H1 (cell line): ENCODE measurements at regions not wholly inside any gene's neighbourhood (a gene's known extent, or its start where the extent isn't known, plus 50 kb on each side); places are given as distances from the start of the nearest gene placed in this dataset.

Experiments
- CTCF ChIA-PET: fragments of 300-600 bp; sonication (Branson Sonifier 250); formaldehyde crosslinking; loops from one replicate; lab custom pipeline; 2021; ENCODE audit not compliant: partially characterized antibody; lab: Charles Lee
- POLR2A ChIA-PET: fragments of 300-600 bp; sonication (Branson Sonifier 250); formaldehyde crosslinking; loops from one replicate; lab custom pipeline; 2021; ENCODE audit warnings: inconsistent platforms; ENCODE audit not compliant: partially characterized antibody; lab: Charles Lee
- DNase-seq, 2 experiments: peaks; one replicate each; pipeline versions ENCODE4 v3.0.0 to v3.0.0-alpha.2; 2010 to 2022; ENCODE audit warnings: low spot score in 2 of 2, low read depth in 1 of 2, mixed read lengths in 1 of 2
- FAIRE-seq: peaks from 2 replicates; lab custom pipeline; 2011; peaks lifted over from hg19 to GRCh38; lab: Jason Lieb, UNC
- H2AFZ ChIP-seq: 2 replicates; pipeline ENCODE4 v1.8.1; 2012; ENCODE audit warnings: low read length, inconsistent platforms
- H2AK5ac ChIP-seq: 2 replicates; pipeline ENCODE4 v1.6.1; 2013; ENCODE audit warnings: low read depth, low read length
- H2BK120ac ChIP-seq: replicated peaks from 2 replicates; pipeline ENCODE3; 2013; ENCODE audit warnings: low read depth, low read length, inconsistent platforms
- H2BK12ac ChIP-seq: 2 replicates; pipeline ENCODE4 v1.6.1; 2013; ENCODE audit warnings: low read depth, low read length
- H2BK15ac ChIP-seq: 2 replicates; pipeline ENCODE4 v1.6.1; 2013; ENCODE audit warnings: low read length
- H2BK20ac ChIP-seq: 2 replicates; pipeline ENCODE4 v1.6.1; 2013; ENCODE audit warnings: low read length
- H2BK5ac ChIP-seq: 2 replicates; pipeline ENCODE4 v1.6.1; 2013; ENCODE audit warnings: low read depth, low read length
- H3K14ac ChIP-seq: 2 replicates; pipeline ENCODE4 v1.6.1; 2013; ENCODE audit warnings: inconsistent platforms; ENCODE audit not compliant: insufficient read length
- H3K18ac ChIP-seq: 2 replicates; pipeline ENCODE4 v1.6.1; 2013; ENCODE audit warnings: low read length; ENCODE audit errors: extremely low read depth
- H3K23ac ChIP-seq: 2 replicates; pipeline ENCODE4 v1.6.1; 2013; ENCODE audit warnings: inconsistent platforms; ENCODE audit not compliant: insufficient read length
- H3K23me2 ChIP-seq: 2 replicates; pipeline ENCODE4 v1.6.1; 2013; ENCODE audit warnings: low read depth, low read length
- H3K27ac ChIP-seq: 2 replicates; pipeline ENCODE4 v1.6.1; 2011; ENCODE audit warnings: low read depth, low read length, inconsistent platforms
- H3K27me3 ChIP-seq, 4 experiments: replicated peaks in 1 of 4; 1 replicate in 1 of 4; 2 replicates in 3 of 4; pipeline versions ENCODE4 v1.6.1 to v1.8.1; 2011 to 2013; ENCODE audit warnings: low read length in 3 of 4, mild to moderate bottlenecking in 3 of 4, inconsistent platforms in 2 of 4, mixed read lengths in 2 of 4, moderate library complexity in 1 of 4; ENCODE audit not compliant: control insufficient read depth in 3 of 4, insufficient read depth in 3 of 4; ENCODE audit errors: extremely low read depth in 1 of 4
- H3K36me3 ChIP-seq, 4 experiments: 2 replicates each; pipeline versions ENCODE4 v1.6.1 to v1.8.1; 2011 to 2013; ENCODE audit warnings: mild to moderate bottlenecking in 4 of 4, low read length in 3 of 4, moderate library complexity in 2 of 4, control low read depth in 1 of 4, inconsistent platforms in 1 of 4; ENCODE audit not compliant: insufficient read depth in 4 of 4, control insufficient read depth in 2 of 4
- H3K4ac ChIP-seq: replicated peaks from 2 replicates; pipeline ENCODE3; 2013; ENCODE audit warnings: low read length, low read depth, mixed read lengths, inconsistent platforms; ENCODE audit not compliant: insufficient read length
- H3K4me1 ChIP-seq, 4 experiments: replicated peaks in 1 of 4; 1 replicate in 1 of 4; 2 replicates in 3 of 4; pipeline versions ENCODE4 v1.6.1 to v1.8.1; 2011 to 2013; ENCODE audit warnings: low read length in 3 of 4, inconsistent platforms in 2 of 4, mixed read lengths in 1 of 4; ENCODE audit not compliant: insufficient read depth in 4 of 4, control insufficient read depth in 3 of 4
- H3K4me2 ChIP-seq, 2 experiments: 2 replicates each; pipeline versions ENCODE4 v1.6.1 to v1.8.1; 2011 to 2013; ENCODE audit warnings: low read depth in 2 of 2, low read length in 2 of 2, control low read depth in 1 of 2, inconsistent platforms in 1 of 2, mild to moderate bottlenecking in 1 of 2; ENCODE audit not compliant: insufficient read depth in 1 of 2
- H3K4me3 ChIP-seq, 4 experiments: fragments of 200-600, 300-600 bp in 1 of 4; sonication (generic), shearing (Covaris generic), sonication (Bioruptor Twin) in 1 of 4; 2 replicates each; pipeline versions ENCODE4 v1.5.1 to v1.8.1; 2011 to 2016; ENCODE audit warnings: low read length in 4 of 4, low read depth in 3 of 4, control low read depth in 2 of 4, inconsistent platforms in 2 of 4, mild to moderate bottlenecking in 2 of 4, mixed read lengths in 1 of 4, moderate library complexity in 1 of 4; ENCODE audit not compliant: insufficient read depth in 2 of 4; ENCODE audit errors: extremely low read depth in 1 of 4
- H3K56ac ChIP-seq: replicated peaks from 2 replicates; pipeline ENCODE3; 2013; ENCODE audit warnings: low read depth, mild to moderate bottlenecking, mixed read lengths, low read length, inconsistent platforms; ENCODE audit not compliant: insufficient read length
- H3K79me1 ChIP-seq: 2 replicates; pipeline ENCODE4 v1.6.1; 2013; ENCODE audit warnings: low read depth, low read length, control low read depth
- H3K79me2 ChIP-seq, 2 experiments: 2 replicates each; pipeline versions ENCODE4 v1.6.1 to v1.8.1; 2012 to 2013; ENCODE audit warnings: low read length in 2 of 2, mild to moderate bottlenecking in 2 of 2, inconsistent platforms in 1 of 2; ENCODE audit not compliant: insufficient read depth in 2 of 2, control insufficient read depth in 1 of 2
- H3K9ac ChIP-seq, 4 experiments: replicated peaks in 1 of 4; 1 replicate in 1 of 4; 2 replicates in 3 of 4; pipeline versions ENCODE4 v1.6.1 to v1.8.1; 2011 to 2013; ENCODE audit warnings: low read depth in 3 of 4, low read length in 3 of 4, control low read depth in 2 of 4, mild to moderate bottlenecking in 2 of 4, moderate library complexity in 2 of 4, inconsistent platforms in 1 of 4; ENCODE audit errors: extremely low read depth in 1 of 4
- H3K9me3 ChIP-seq, 2 experiments: 2 replicates each; pipeline versions ENCODE4 v1.6.1 to v1.8.1; 2012 to 2013; ENCODE audit warnings: mild to moderate bottlenecking in 2 of 2, moderate library complexity in 2 of 2, control low read depth in 1 of 2, inconsistent platforms in 1 of 2, low read depth in 1 of 2, low read length in 1 of 2, mixed read lengths in 1 of 2; ENCODE audit not compliant: insufficient read depth in 2 of 2
- H4K20me1 ChIP-seq, 2 experiments: replicated peaks in 1 of 2; 2 replicates each; pipeline versions ENCODE3 to v1.8.1; 2011 to 2013; ENCODE audit warnings: inconsistent platforms in 2 of 2, low read length in 2 of 2, mild to moderate bottlenecking in 1 of 2; ENCODE audit not compliant: insufficient read depth in 2 of 2, control insufficient read depth in 1 of 2
- H4K5ac ChIP-seq: 2 replicates; pipeline ENCODE4 v1.6.1; 2013; ENCODE audit warnings: low read length, low read depth, mixed read lengths, inconsistent platforms; ENCODE audit not compliant: insufficient read length
- H4K8ac ChIP-seq: 2 replicates; pipeline ENCODE4 v1.8.0; 2013; ENCODE audit warnings: mild to moderate bottlenecking, moderate library complexity, low read length, inconsistent platforms; ENCODE audit not compliant: insufficient read depth; ENCODE audit errors: extremely low read depth
- H4K91ac ChIP-seq: replicated peaks from 2 replicates; pipeline ENCODE3; 2013; ENCODE audit warnings: low read length, mixed read lengths, inconsistent platforms; ENCODE audit not compliant: insufficient read length
- CHD1 ChIP-seq: IDR thresholded peaks from 2 replicates; pipeline ENCODE4 v1.6.1; 2012; ENCODE audit warnings: low read depth, low read length, improper control_type of control experiment
- CREB1 ChIP-seq: IDR thresholded peaks from 2 replicates; pipeline ENCODE4 v1.6.1; 2012; ENCODE audit warnings: inconsistent platforms
- KDM5A ChIP-seq: fragments of 200-600 bp; IDR thresholded peaks from 2 replicates; pipeline ENCODE4 v1.7.1; 2012; ENCODE audit warnings: mild to moderate bottlenecking, low read length, inconsistent platforms, mixed read lengths
- MAFK ChIP-seq: IDR thresholded peaks from 2 replicates; pipeline ENCODE4 v1.6.1; 2012; ENCODE audit warnings: low read depth, mild to moderate bottlenecking, improper control_type of control experiment, low read length
- NANOG ChIP-seq: IDR thresholded peaks from 2 replicates; pipeline ENCODE4 v1.6.1; 2011; ENCODE audit warnings: low read length, low read depth, mild to moderate bottlenecking, inconsistent platforms; ENCODE audit not compliant: insufficient read depth, poor library complexity, severe bottlenecking
- POLR2A ChIP-seq, 2 experiments: IDR thresholded peaks; 1 replicate in 1 of 2; 2 replicates in 1 of 2; pipeline ENCODE4 v1.6.1; 2011; ENCODE audit warnings: low read depth in 2 of 2, low read length in 2 of 2, mild to moderate bottlenecking in 2 of 2; ENCODE audit errors: control extremely low read depth in 1 of 2
- POLR2AphosphoS5 ChIP-seq: IDR thresholded peaks from 2 replicates; pipeline ENCODE4 v1.6.1; 2011; ENCODE audit warnings: low read depth, low read length
- SAP30 ChIP-seq: fragments of 300-600 bp; sonication (generic); IDR thresholded peaks from 2 replicates; pipeline ENCODE4 v1.7.1; 2012; ENCODE audit warnings: low read length, moderate library complexity, mild to moderate bottlenecking, inconsistent platforms; ENCODE audit not compliant: insufficient read depth, insufficient replicate concordance
- SIX5 ChIP-seq: IDR thresholded peaks from 2 replicates; pipeline ENCODE4 v1.6.1; 2011; ENCODE audit warnings: mild to moderate bottlenecking, low read depth, low read length
- SP4 ChIP-seq: IDR thresholded peaks from 2 replicates; pipeline ENCODE4 v1.6.1; 2012; ENCODE audit warnings: low read length, inconsistent platforms
- TBP ChIP-seq: IDR thresholded peaks from 2 replicates; pipeline ENCODE4 v1.6.1; 2011; ENCODE audit warnings: low read depth, low read length, improper control_type of control experiment
- WGBS, 2 experiments: shearing (Covaris generic) in 1 of 2; methylation state at CpG; one replicate each; pipeline versions ENCODE4 v1.1.6 to v1.1.7; 2013 to 2015; ENCODE audit warnings: low lambda C conversion rate in 2 of 2, mixed read lengths in 2 of 2, inconsistent platforms in 1 of 2, low coverage in 1 of 2, missing lambda C conversion rate in 1 of 2; ENCODE audit not compliant: insufficient replicate concordance in 2 of 2, insufficient coverage in 1 of 2, insufficient read length in 1 of 2; ENCODE audit errors: extremely low coverage in 1 of 2, missing lambda C conversion rate in 1 of 2; 5-methylcytosine and 5-hydroxymethylcytosine counted together

DNA sequence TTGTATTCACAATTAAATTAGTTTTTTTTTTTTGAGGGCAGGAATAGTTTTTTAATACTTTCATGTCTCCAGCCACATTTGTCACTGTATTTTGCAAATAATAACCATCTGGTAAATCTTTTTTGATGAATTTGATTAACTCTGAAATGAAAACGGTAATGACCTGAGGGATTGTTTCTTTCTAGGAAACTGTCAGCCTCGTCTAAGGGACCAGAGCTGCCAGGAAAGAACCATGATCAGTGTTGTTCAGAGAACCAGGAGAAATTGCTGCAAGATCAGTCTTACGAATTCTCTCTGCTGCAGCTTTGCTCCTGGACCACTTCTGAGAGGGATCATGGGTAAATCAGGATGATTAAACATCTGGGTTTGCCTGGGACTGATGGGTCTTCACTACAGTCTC lies 114.5 kb upstream of the TAF11L2 start:
- no peak for DNase-seq
- 71% methylated on average over 3 of the region's 3 CpGs; no CpG with 5 or more reads in 1 of the 2 experiments for whole genome bisulfite sequencing, 2 experiments
- TF ChIP-seq TBP, result no peak
- TF ChIP-seq CREB1, result no peak
- TF ChIP-seq SAP30, result no peak
- no peak for TF ChIP-seq POLR2A (IDR thresholded peaks at IDR 0.05; ENCODE audit: control extremely low read depth in 1 of 2, low read depth in 2 of 2, low read length in 2 of 2)
- no peak for TF ChIP-seq MAFK
- TF ChIP-seq SP4, result no peak
- TF ChIP-seq NANOG, result no peak
- TF ChIP-seq SIX5, result no peak
- no peak for TF ChIP-seq KDM5A
- TF ChIP-seq CHD1, result no peak
- no peak for TF ChIP-seq POLR2AphosphoS5

More for the DNA sequence above, 114.5 kb upstream of the TAF11L2 start:
- POLR2A ChIA-PET, result no interaction called here
- H3K27ac ChIP-seq, result no peak overlapping the region
- H3K79me2 ChIP-seq, result no peaks in the 10 kb centered on the region
- H2AK5ac ChIP-seq, result no peak overlapping the region
- H2BK20ac ChIP-seq, result no peak overlapping the region
- H3K27me3 ChIP-seq, result no peaks in the 10 kb centered on the region
- no peak overlapping the region for H4K5ac ChIP-seq
- no peak for FAIRE-seq
- no peak overlapping the region for H2BK12ac ChIP-seq
- H2BK5ac ChIP-seq, result no peak overlapping the region
- H2BK15ac ChIP-seq, result no peak overlapping the region
- H3K36me3 ChIP-seq, result no peaks in the 10 kb centered on the region
- H4K20me1 ChIP-seq, result no peaks in the 10 kb centered on the region
- H3K79me1 ChIP-seq, result no peaks in the 10 kb centered on the region
- CTCF ChIA-PET, result no interaction called here
- H2AFZ ChIP-seq, result peak overlapping the region; percentile 18; the same call in 1 of the 2 replicates
- no peak overlapping the region for H4K91ac ChIP-seq
- no peak overlapping the region for H3K14ac ChIP-seq
- no peak overlapping the region for H3K4me2 ChIP-seq
- no peaks in the 10 kb centered on the region for H3K9me3 ChIP-seq
- no peak overlapping the region for H3K23ac ChIP-seq
- H2BK120ac ChIP-seq, result no peak overlapping the region
- H3K4ac ChIP-seq, result no peak overlapping the region
- peaks cover 0 to 3% (median 0%) of the 10 kb centered on the region in 4 experiments; a peak in 1 of 7 replicates for H3K4me1 ChIP-seq
- H3K9ac ChIP-seq, result no peak overlapping the region
- no peak overlapping the region for H4K8ac ChIP-seq
- no peak overlapping the region for H3K4me3 ChIP-seq
- H3K18ac ChIP-seq, result no peak overlapping the region
- no peak overlapping the region for H3K56ac ChIP-seq
- no peaks in the 10 kb centered on the region for H3K23me2 ChIP-seq
